ENCODE measurements at regions not wholly inside any gene's neighbourhood (a gene's known extent, or its start where the extent isn't known, plus 50 kb on each side); places are given as distances from the start of the nearest gene placed in this dataset.
A peak's percentile ranks its signal among the peaks of the same experiment; 100 is the strongest.

DNA sequence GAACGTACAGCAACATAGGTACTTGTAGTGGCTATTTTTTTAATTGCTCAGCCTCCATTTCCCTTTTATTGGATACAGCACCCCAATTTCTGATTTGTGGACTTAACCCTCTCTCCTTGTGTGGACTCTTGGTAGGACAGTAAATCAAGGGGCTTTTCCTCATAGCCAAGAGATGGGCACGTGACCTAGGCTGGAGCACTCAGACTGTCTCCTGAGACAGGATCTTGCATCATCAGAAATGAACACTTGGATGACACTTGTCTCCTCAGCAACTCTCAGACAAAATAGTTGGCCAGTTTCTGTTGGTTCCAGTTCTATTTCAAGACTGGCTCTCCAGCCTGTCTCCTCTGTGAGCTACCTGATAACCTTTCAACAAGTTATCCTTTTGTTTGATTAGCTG lies 112.9 kb upstream of the ZNF678 start (continued):
- TF ChIP-seq, protein P1, sequence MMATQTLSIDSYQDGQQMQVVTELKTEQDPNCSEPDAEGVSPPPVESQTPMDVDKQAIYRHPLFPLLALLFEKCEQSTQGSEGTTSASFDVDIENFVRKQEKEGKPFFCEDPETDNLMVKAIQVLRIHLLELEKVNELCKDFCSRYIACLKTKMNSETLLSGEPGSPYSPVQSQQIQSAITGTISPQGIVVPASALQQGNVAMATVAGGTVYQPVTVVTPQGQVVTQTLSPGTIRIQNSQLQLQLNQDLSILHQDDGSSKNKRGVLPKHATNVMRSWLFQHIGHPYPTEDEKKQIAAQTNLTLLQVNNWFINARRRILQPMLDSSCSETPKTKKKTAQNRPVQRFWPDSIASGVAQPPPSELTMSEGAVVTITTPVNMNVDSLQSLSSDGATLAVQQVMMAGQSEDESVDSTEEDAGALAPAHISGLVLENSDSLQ (IDR thresholded peaks at IDR 0.05), result 0 out of 2 replicates have a peak, but pooled peaks have one; percentile 14
- TF ChIP-seq ZNF445 (CRISPR knock-in tag; IDR thresholded peaks at IDR 0.05; ENCODE audit: low read depth) (no peak), KDM1A (IDR thresholded peaks at IDR 0.05) (no peak), NFE2 (IDR thresholded peaks at IDR 0.05; ENCODE audit: low read depth) (no peak), NFYB (IDR thresholded peaks at IDR 0.05; ENCODE audit: extremely low read depth, insufficient read length) (no peak), SRSF3 (IDR thresholded peaks at IDR 0.05; ENCODE audit: insufficient read depth, low read length) (no peak), TOE1 (IDR thresholded peaks at IDR 0.05; ENCODE audit: borderline replicate concordance) (peak; percentile 75; the same call in 1 of the 2 replicates), TOE1 (CRISPR knock-in tag; IDR thresholded peaks at IDR 0.05; ENCODE audit: borderline replicate concordance, low read depth) (no peak), MTA3 (IDR thresholded peaks at IDR 0.05; ENCODE audit: borderline replicate concordance) (no peak)
- TF ChIP-seq, protein P2, sequence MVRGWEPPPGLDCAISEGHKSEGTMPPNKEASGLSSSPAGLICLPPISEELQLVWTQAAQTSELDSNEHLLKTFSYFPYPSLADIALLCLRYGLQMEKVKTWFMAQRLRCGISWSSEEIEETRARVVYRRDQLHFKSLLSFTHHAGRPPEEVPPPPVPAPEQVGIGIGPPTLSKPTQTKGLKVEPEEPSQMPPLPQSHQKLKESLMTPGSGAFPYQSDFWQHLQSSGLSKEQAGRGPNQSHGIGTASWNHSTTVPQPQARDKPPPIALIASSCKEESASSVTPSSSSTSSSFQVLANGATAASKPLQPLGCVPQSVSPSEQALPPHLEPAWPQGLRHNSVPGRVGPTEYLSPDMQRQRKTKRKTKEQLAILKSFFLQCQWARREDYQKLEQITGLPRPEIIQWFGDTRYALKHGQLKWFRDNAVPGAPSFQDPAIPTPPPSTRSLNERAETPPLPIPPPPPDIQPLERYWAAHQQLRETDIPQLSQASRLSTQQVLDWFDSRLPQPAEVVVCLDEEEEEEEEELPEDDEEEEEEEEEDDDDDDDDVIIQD (CRISPR knock-in tag; IDR thresholded peaks at IDR 0.05), result no peak
- TF ChIP-seq, protein P3, sequence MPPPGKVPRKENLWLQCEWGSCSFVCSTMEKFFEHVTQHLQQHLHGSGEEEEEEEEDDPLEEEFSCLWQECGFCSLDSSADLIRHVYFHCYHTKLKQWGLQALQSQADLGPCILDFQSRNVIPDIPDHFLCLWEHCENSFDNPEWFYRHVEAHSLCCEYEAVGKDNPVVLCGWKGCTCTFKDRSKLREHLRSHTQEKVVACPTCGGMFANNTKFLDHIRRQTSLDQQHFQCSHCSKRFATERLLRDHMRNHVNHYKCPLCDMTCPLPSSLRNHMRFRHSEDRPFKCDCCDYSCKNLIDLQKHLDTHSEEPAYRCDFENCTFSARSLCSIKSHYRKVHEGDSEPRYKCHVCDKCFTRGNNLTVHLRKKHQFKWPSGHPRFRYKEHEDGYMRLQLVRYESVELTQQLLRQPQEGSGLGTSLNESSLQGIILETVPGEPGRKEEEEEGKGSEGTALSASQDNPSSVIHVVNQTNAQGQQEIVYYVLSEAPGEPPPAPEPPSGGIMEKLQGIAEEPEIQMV (tag; conservative IDR thresholded peaks at IDR 0.05; ENCODE audit: low read depth), result no peak
- TF ChIP-seq, protein P4, sequence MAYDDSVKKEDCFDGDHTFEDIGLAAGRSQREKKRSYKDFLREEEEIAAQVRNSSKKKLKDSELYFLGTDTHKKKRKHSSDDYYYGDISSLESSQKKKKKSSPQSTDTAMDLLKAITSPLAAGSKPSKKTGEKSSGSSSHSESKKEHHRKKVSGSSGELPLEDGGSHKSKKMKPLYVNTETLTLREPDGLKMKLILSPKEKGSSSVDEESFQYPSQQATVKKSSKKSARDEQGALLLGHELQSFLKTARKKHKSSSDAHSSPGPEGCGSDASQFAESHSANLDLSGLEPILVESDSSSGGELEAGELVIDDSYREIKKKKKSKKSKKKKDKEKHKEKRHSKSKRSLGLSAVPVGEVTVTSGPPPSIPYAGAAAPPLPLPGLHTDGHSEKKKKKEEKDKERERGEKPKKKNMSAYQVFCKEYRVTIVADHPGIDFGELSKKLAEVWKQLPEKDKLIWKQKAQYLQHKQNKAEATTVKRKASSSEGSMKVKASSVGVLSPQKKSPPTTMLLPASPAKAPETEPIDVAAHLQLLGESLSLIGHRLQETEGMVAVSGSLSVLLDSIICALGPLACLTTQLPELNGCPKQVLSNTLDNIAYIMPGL (CRISPR knock-in tag; IDR thresholded peaks at IDR 0.05), result no peak
